ENCODE measurements at regions not wholly inside any gene's neighbourhood (a gene's known extent, or its start where the extent isn't known, plus 50 kb on each side); places are given as distances from the start of the nearest gene placed in this dataset.

- no peak for TF ChIP-seq POLR2A (IDR thresholded peaks at IDR 0.05; ENCODE audit: extremely low read depth, insufficient read length)
- TF ChIP-seq, protein P1, sequence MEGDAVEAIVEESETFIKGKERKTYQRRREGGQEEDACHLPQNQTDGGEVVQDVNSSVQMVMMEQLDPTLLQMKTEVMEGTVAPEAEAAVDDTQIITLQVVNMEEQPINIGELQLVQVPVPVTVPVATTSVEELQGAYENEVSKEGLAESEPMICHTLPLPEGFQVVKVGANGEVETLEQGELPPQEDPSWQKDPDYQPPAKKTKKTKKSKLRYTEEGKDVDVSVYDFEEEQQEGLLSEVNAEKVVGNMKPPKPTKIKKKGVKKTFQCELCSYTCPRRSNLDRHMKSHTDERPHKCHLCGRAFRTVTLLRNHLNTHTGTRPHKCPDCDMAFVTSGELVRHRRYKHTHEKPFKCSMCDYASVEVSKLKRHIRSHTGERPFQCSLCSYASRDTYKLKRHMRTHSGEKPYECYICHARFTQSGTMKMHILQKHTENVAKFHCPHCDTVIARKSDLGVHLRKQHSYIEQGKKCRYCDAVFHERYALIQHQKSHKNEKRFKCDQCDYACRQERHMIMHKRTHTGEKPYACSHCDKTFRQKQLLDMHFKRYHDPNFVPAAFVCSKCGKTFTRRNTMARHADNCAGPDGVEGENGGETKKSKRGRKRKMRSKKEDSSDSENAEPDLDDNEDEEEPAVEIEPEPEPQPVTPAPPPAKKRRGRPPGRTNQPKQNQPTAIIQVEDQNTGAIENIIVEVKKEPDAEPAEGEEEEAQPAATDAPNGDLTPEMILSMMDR (IDR thresholded peaks at IDR 0.05; ENCODE audit: low read depth, low read length): no peak
- TF ChIP-seq, protein P2, sequence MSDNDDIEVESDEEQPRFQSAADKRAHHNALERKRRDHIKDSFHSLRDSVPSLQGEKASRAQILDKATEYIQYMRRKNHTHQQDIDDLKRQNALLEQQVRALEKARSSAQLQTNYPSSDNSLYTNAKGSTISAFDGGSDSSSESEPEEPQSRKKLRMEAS (IDR thresholded peaks at IDR 0.05; ENCODE audit: low read depth, low read length): no peak
These were observed 920.9 kb downstream of the GRID1 start for GRCh38 chr10:85445702-85446101.
